ENCODE measurements at regions not wholly inside any gene's neighbourhood (a gene's known extent, or its start where the extent isn't known, plus 50 kb on each side); places are given as distances from the start of the nearest gene placed in this dataset.

GRCh38 chr5:1640421-1640881 is 116.7 kb upstream of the LPCAT1 start:
- Mint-ChIP-seq H3K27me3 (ENCODE audit: insufficient read depth, unreplicated experiment) (peaks cover 56% of the 10 kb centered on the region), H3K36me3 (ENCODE audit: insufficient read depth, unreplicated experiment) (no peaks in the 10 kb centered on the region), H3K4me3 (ENCODE audit: unreplicated experiment) (no peak overlapping the region), H3K4me1 (ENCODE audit: insufficient read depth, unreplicated experiment) (no peaks in the 10 kb centered on the region), H3K9me3 (ENCODE audit: unreplicated experiment) (no peaks in the 10 kb centered on the region), H3K27ac (ENCODE audit: low read depth, unreplicated experiment) (no peak overlapping the region)
- intact Hi-C loops (cut with micrococcal nuclease), result loop anchor here (10.0 kb wide), 1 partner anchor 286 kb away; no protein-coding TSS in a partner anchor
- no peak for TF ChIP-seq CTCF (IDR thresholded peaks at IDR 0.05; ENCODE audit: unreplicated experiment)
- ChIA-PET CTCF (interaction anchor here (0.8 to 1.3 kb wide), 5 partner anchors 12 to 479 kb away, joined by 3 to 11 read pairs (median 3); partner anchors contain the start of gene LPCAT1), POLR2A (interaction anchor here (0.6 kb wide), 1 partner anchor 1621 kb away, joined by 3 read pairs; no protein-coding TSS in a partner anchor)
- DNase-seq (ENCODE audit: unreplicated experiment), result no peak
- no TSS peak for BruUV-seq (replicated peaks)

- no TSS peak for BruUV-seq (replicated peaks)
Measured at GRCh38 chr5:1639757-1640156, 116.0 kb upstream of the LPCAT1 start.

GRCh38 chr5:1638658-1639400 is 115.1 kb upstream of the LPCAT1 start:
- CTCF ChIA-PET, result interaction anchor here (0.9 kb wide), 2 partner anchors 464 to 465 kb away, joined by 3 read pairs; no protein-coding TSS in a partner anchor
- H3K27ac Mint-ChIP-seq (ENCODE audit: low read depth, unreplicated experiment), result no peak overlapping the region
- POLR2A ChIA-PET, result interaction anchor here (0.6 kb wide), 1 partner anchor 253 kb away, joined by 3 read pairs; no protein-coding TSS in a partner anchor
- no peak overlapping the region for H3K4me3 Mint-ChIP-seq (ENCODE audit: unreplicated experiment)
- no TSS peak for BruUV-seq (replicated peaks)
- no peaks in the 10 kb centered on the region for H3K9me3 Mint-ChIP-seq (ENCODE audit: unreplicated experiment)
- DNase-seq (ENCODE audit: unreplicated experiment), result no peak
- H3K36me3 Mint-ChIP-seq (ENCODE audit: insufficient read depth, unreplicated experiment), result no peaks in the 10 kb centered on the region
- no peak for TF ChIP-seq CTCF (IDR thresholded peaks at IDR 0.05; ENCODE audit: unreplicated experiment)
- H3K4me1 Mint-ChIP-seq (ENCODE audit: insufficient read depth, unreplicated experiment), result no peaks in the 10 kb centered on the region
- intact Hi-C loops (cut with micrococcal nuclease), result no loop called here
- H3K27me3 Mint-ChIP-seq (ENCODE audit: insufficient read depth, unreplicated experiment), result peaks cover 62% of the 10 kb centered on the region

More at GRCh38 chr5:1639757-1640156, 116.0 kb upstream of the LPCAT1 start:
- intact Hi-C loops (cut with micrococcal nuclease), result loop anchor here (10.0 kb wide), 1 partner anchor 285 kb away; no protein-coding TSS in a partner anchor
- ChIA-PET POLR2A (interaction anchor here (0.6 kb wide), 1 partner anchor 1620 kb away, joined by 3 read pairs; no protein-coding TSS in a partner anchor), CTCF (interaction anchor here (0.8 to 1.3 kb wide), 5 partner anchors 11 to 472 kb away, joined by 3 to 11 read pairs (median 3); partner anchors contain the start of gene LPCAT1)
- Mint-ChIP-seq H3K27ac (ENCODE audit: low read depth, unreplicated experiment) (no peak overlapping the region), H3K4me1 (ENCODE audit: insufficient read depth, unreplicated experiment) (no peaks in the 10 kb centered on the region), H3K36me3 (ENCODE audit: insufficient read depth, unreplicated experiment) (no peaks in the 10 kb centered on the region), H3K9me3 (ENCODE audit: unreplicated experiment) (no peaks in the 10 kb centered on the region), H3K27me3 (ENCODE audit: insufficient read depth, unreplicated experiment) (peaks cover 62% of the 10 kb centered on the region), H3K4me3 (ENCODE audit: unreplicated experiment) (no peak overlapping the region)
- TF ChIP-seq CTCF (IDR thresholded peaks at IDR 0.05; ENCODE audit: unreplicated experiment), result no peak
- no peak for DNase-seq (ENCODE audit: unreplicated experiment)

GRCh38 chr5:1637639-1638481 is 114.1 kb upstream of the LPCAT1 start:
- intact Hi-C loops (cut with micrococcal nuclease), result no loop called here
- Mint-ChIP-seq H3K4me3 (ENCODE audit: unreplicated experiment) (no peak overlapping the region), H3K27me3 (ENCODE audit: insufficient read depth, unreplicated experiment) (peaks cover 64% of the 10 kb centered on the region), H3K27ac (ENCODE audit: low read depth, unreplicated experiment) (no peak overlapping the region), H3K36me3 (ENCODE audit: insufficient read depth, unreplicated experiment) (no peaks in the 10 kb centered on the region), H3K4me1 (ENCODE audit: insufficient read depth, unreplicated experiment) (no peaks in the 10 kb centered on the region), H3K9me3 (ENCODE audit: unreplicated experiment) (no peaks in the 10 kb centered on the region)
- TF ChIP-seq CTCF (IDR thresholded peaks at IDR 0.05; ENCODE audit: unreplicated experiment), result no peak
- no peak for DNase-seq (ENCODE audit: unreplicated experiment)
- ChIA-PET POLR2A (no interaction called here), CTCF (interaction anchor here (0.9 kb wide), 1 partner anchor 464 kb away, joined by 3 read pairs; no protein-coding TSS in a partner anchor)
- BruUV-seq (replicated peaks), result no TSS peak

Data from MCF 10A (cell line).